Mesodermal cell (in vitro differentiated cells): ENCODE measurements at regions not wholly inside any gene's neighbourhood (a gene's known extent, or its start where the extent isn't known, plus 50 kb on each side); places are given as distances from the start of the nearest gene placed in this dataset.

ENCODE experiments used
- H3K27ac ChIP-seq: 2 replicates; pipeline ENCODE4 v1.7.0; 2013; ENCODE audit warnings: mild to moderate bottlenecking, low read depth, low read length, moderate library complexity; ENCODE audit not compliant: severe bottlenecking
- H3K36me3 ChIP-seq: 2 replicates; pipeline ENCODE4 v1.7.1; 2013; ENCODE audit warnings: mild to moderate bottlenecking, low read length, moderate library complexity; ENCODE audit not compliant: control insufficient read depth, insufficient read depth
- H3K4me1 ChIP-seq: one replicate; pipeline ENCODE4 v1.7.1; 2013; ENCODE audit warnings: mild to moderate bottlenecking, low read length; ENCODE audit not compliant: insufficient read depth, control insufficient read depth, poor library complexity, severe bottlenecking
- H3K4me3 ChIP-seq: 2 replicates; pipeline ENCODE4 v1.7.0; 2013; ENCODE audit warnings: low read length, control low read depth, mild to moderate bottlenecking; ENCODE audit not compliant: insufficient read depth, poor library complexity, severe bottlenecking; ENCODE audit errors: extremely low read depth
- H3K9me3 ChIP-seq: 2 replicates; pipeline ENCODE4 v1.7.1; 2013; ENCODE audit warnings: mild to moderate bottlenecking, low read length, moderate library complexity; ENCODE audit not compliant: control insufficient read depth
- WGBS, 2 experiments: methylation state at CpG; one replicate each; pipeline ENCODE4 v1.1.5; 2013; ENCODE audit warnings: missing lambda C conversion rate in 2 of 2; ENCODE audit not compliant: insufficient coverage in 2 of 2; 5-methylcytosine and 5-hydroxymethylcytosine counted together

- Histone ChIP-seq H3K36me3 (no peaks in the 10 kb centered on the region), H3K9me3 (no peaks in the 10 kb centered on the region), H3K4me3 (no peak overlapping the region), H3K4me1 (no peaks in the 10 kb centered on the region), H3K27ac (no peak overlapping the region)
- 40 to 64% methylated on average over 1 of the region's 1 CpG for WGBS, 2 experiments
Measured at GRCh38 chr18:41587976-41588375, 367.1 kb upstream of the PIK3C3 start.

GRCh38 chr18:41585512-41585911 lies 369.5 kb upstream of the PIK3C3 start:
- no peaks in the 10 kb centered on the region for H3K9me3 ChIP-seq
- H3K4me1 ChIP-seq = no peaks in the 10 kb centered on the region
- H3K36me3 ChIP-seq = no peaks in the 10 kb centered on the region
- WGBS, 2 experiments = 60 to 90% methylated on average over 1 to 2 of the region's 2 CpGs
- no peak overlapping the region for H3K27ac ChIP-seq
- H3K4me3 ChIP-seq = no peak overlapping the region

- 88 to 100% methylated on average over 1 of the region's 1 CpG for WGBS, 2 experiments
- Histone ChIP-seq H3K9me3 (no peaks in the 10 kb centered on the region), H3K4me3 (no peak overlapping the region), H3K4me1 (no peaks in the 10 kb centered on the region), H3K27ac (no peak overlapping the region), H3K36me3 (no peaks in the 10 kb centered on the region)
Measured at GRCh38 chr18:41579185-41579584, 375.8 kb upstream of the PIK3C3 start.

- H3K4me1 ChIP-seq = no peaks in the 10 kb centered on the region
- no peak overlapping the region for H3K4me3 ChIP-seq
- no peaks in the 10 kb centered on the region for H3K9me3 ChIP-seq
- no peaks in the 10 kb centered on the region for H3K36me3 ChIP-seq
- H3K27ac ChIP-seq = no peak overlapping the region
Measured at GRCh38 chr18:41577529-41577928, 377.5 kb upstream of the PIK3C3 start.

- 67% methylated on average over 1 of the region's 3 CpGs; no CpG with 5 or more reads in 1 of the 2 experiments for WGBS, 2 experiments
- Histone ChIP-seq H3K4me1 (no peaks in the 10 kb centered on the region), H3K9me3 (no peaks in the 10 kb centered on the region), H3K36me3 (no peaks in the 10 kb centered on the region), H3K4me3 (no peak overlapping the region), H3K27ac (peak overlapping the region; percentile 62)
Measured at GRCh38 chr18:41576643-41577042, 378.4 kb upstream of the PIK3C3 start.

- H3K4me3 ChIP-seq = no peak overlapping the region
- H3K9me3 ChIP-seq = no peaks in the 10 kb centered on the region
- WGBS, 2 experiments = no CpG with 5 or more reads among the region's 1 CpG
- no peaks in the 10 kb centered on the region for H3K4me1 ChIP-seq
- H3K36me3 ChIP-seq = no peaks in the 10 kb centered on the region
- H3K27ac ChIP-seq = no peak overlapping the region
Measured at GRCh38 chr18:41569867-41570266, 385.2 kb upstream of the PIK3C3 start.

GRCh38 chr18:41561961-41562360 lies 393.1 kb upstream of the PIK3C3 start:
- no peak overlapping the region for H3K4me3 ChIP-seq
- H3K9me3 ChIP-seq = no peaks in the 10 kb centered on the region
- WGBS, 2 experiments = 100% methylated on average over 1 of the region's 2 CpGs; no CpG with 5 or more reads in 1 of the 2 experiments
- no peaks in the 10 kb centered on the region for H3K4me1 ChIP-seq
- H3K36me3 ChIP-seq = no peaks in the 10 kb centered on the region
- H3K27ac ChIP-seq = no peak overlapping the region

- Histone ChIP-seq H3K27ac (no peak overlapping the region), H3K4me3 (no peak overlapping the region), H3K9me3 (no peaks in the 10 kb centered on the region), H3K4me1 (no peaks in the 10 kb centered on the region), H3K36me3 (no peaks in the 10 kb centered on the region)
- 64 to 86% methylated on average over 1 of the region's 1 CpG for WGBS, 2 experiments
Measured at GRCh38 chr18:41558715-41559114, 396.3 kb upstream of the PIK3C3 start.

GRCh38 chr18:41553716-41554115 lies 401.3 kb upstream of the PIK3C3 start:
- no peak overlapping the region for H3K27ac ChIP-seq
- no peaks in the 10 kb centered on the region for H3K9me3 ChIP-seq
- no peaks in the 10 kb centered on the region for H3K4me1 ChIP-seq
- no peak overlapping the region for H3K4me3 ChIP-seq
- H3K36me3 ChIP-seq = no peaks in the 10 kb centered on the region
- WGBS, 2 experiments = 78% methylated on average over 6 of the region's 6 CpGs

- Histone ChIP-seq H3K4me1 (no peaks in the 10 kb centered on the region), H3K4me3 (no peak overlapping the region), H3K9me3 (no peaks in the 10 kb centered on the region), H3K27ac (no peak overlapping the region), H3K36me3 (no peaks in the 10 kb centered on the region)
- WGBS, 2 experiments = 78 to 100% methylated on average over 3 to 4 of the region's 9 CpGs
Measured at GRCh38 chr18:41548521-41549260, 406.3 kb upstream of the PIK3C3 start.

- H3K9me3 ChIP-seq = no peaks in the 10 kb centered on the region
- no CpG with 5 or more reads among the region's 2 CpGs for WGBS, 2 experiments
- H3K4me1 ChIP-seq = no peaks in the 10 kb centered on the region
- no peak overlapping the region for H3K4me3 ChIP-seq
- H3K27ac ChIP-seq = no peak overlapping the region
- no peaks in the 10 kb centered on the region for H3K36me3 ChIP-seq
Measured at GRCh38 chr18:41545091-41545888, 409.7 kb upstream of the PIK3C3 start.
